Dermis microvascular lymphatic vessel endothelial cell (primary cell): ENCODE measurements at regions not wholly inside any gene's neighbourhood (a gene's known extent, or its start where the extent isn't known, plus 50 kb on each side); places are given as distances from the start of the nearest gene placed in this dataset.

Source experiments
- DNase-seq, 2 donors: peaks; one replicate each; pipeline versions ENCODE4 v3.0.0 to v3.0.0-alpha.2; 2010; ENCODE audit warnings: low read depth in 2 of 2

DNA sequence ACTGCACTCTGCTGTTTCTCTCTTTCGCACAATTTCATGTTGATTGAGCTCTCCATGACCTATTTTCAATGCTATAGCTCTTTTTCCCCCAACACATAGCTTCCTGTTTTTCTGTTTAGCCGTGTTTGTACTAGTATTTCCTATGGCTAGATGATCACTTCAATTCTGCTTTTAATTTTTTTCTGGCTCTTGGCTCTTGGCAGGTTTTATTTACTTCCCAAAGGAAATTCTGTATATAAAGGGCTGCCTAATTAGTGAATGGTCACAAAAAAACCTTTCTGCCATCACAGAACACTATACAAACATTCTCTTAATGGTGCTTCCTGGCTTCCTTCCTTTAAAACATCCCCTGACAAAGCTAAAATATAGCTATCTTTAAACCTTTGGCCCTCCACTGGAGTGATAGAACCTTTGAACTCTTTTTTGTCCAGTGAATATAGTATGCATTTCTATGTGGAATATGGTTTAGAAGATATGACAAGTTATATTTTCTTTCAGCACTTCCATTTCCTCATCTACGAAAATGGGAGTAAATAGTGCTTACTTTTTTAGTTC lies 88.2 kb downstream of the RASSF9 start:
- peak; percentile 42 to 48 for DNase-seq
